DND-41 (cell line): ENCODE measurements at regions not wholly inside any gene's neighbourhood (a gene's known extent, or its start where the extent isn't known, plus 50 kb on each side); places are given as distances from the start of the nearest gene placed in this dataset.

Experiments used
- ATAC-seq: fragments of 200-7000 bp; cut with Tn5 transposase; 3 replicates; pipeline ENCODE4 v1.9.1; 2021; ENCODE audit warnings: low read depth; ENCODE audit not compliant: insufficient read depth
- DNase-seq: peaks from one replicate; pipeline ENCODE4 v3.0.0-alpha.2; 2020
- H2AFZ ChIP-seq: 2 replicates; pipeline ENCODE4 v1.6.0; 2012; ENCODE audit warnings: low read depth, low read length
- H3K27ac ChIP-seq: 2 replicates; pipeline ENCODE4 v1.5.1; 2012; ENCODE audit warnings: low read length, inconsistent platforms
- H3K27me3 ChIP-seq: fragments of 200-600 bp; sonication (generic); 2 replicates; pipeline ENCODE4 v1.6.0; 2012; ENCODE audit warnings: low read length, mild to moderate bottlenecking, inconsistent platforms; ENCODE audit not compliant: insufficient read depth, poor library complexity
- H3K36me3 ChIP-seq: 2 replicates; pipeline ENCODE4 v1.5.1; 2012; ENCODE audit warnings: low read length, inconsistent platforms; ENCODE audit not compliant: insufficient read depth
- H3K4me1 ChIP-seq: 2 replicates; pipeline ENCODE4 v1.5.1; 2012; ENCODE audit warnings: mild to moderate bottlenecking, low read length; ENCODE audit not compliant: insufficient read depth
- H3K4me2 ChIP-seq: 2 replicates; pipeline ENCODE4 v1.6.0; 2012; ENCODE audit warnings: mild to moderate bottlenecking, moderate library complexity, low read length, inconsistent platforms; ENCODE audit not compliant: insufficient read depth
- H3K4me3 ChIP-seq, 2 experiments: fragments of 200-600 bp in 1 of 2; shearing (Covaris generic) in 1 of 2; 2 replicates each; pipeline ENCODE4 v1.5.1; 2012 to 2016; ENCODE audit warnings: inconsistent platforms in 2 of 2, low read length in 2 of 2, mild to moderate bottlenecking in 2 of 2, low read depth in 1 of 2, moderate library complexity in 1 of 2
- H3K79me2 ChIP-seq: 2 replicates; pipeline ENCODE4 v1.6.0; 2012; ENCODE audit warnings: low read length, inconsistent platforms; ENCODE audit not compliant: insufficient read depth
- H3K9ac ChIP-seq: 2 replicates; pipeline ENCODE4 v1.6.0; 2012; ENCODE audit warnings: low read depth, mild to moderate bottlenecking, inconsistent platforms, low read length, moderate library complexity
- H3K9me3 ChIP-seq: 2 replicates; pipeline ENCODE4 v1.5.1; 2012; ENCODE audit warnings: low read length, moderate library complexity, mild to moderate bottlenecking, inconsistent platforms; ENCODE audit not compliant: insufficient read depth, severe bottlenecking
- H4K20me1 ChIP-seq: 2 replicates; pipeline ENCODE4 v1.6.0; 2012; ENCODE audit warnings: low read length; ENCODE audit not compliant: insufficient read depth
- CTCF ChIP-seq: IDR thresholded peaks from 2 replicates; pipeline ENCODE4 v1.5.1; 2012; ENCODE audit warnings: borderline replicate concordance, low read length, moderate library complexity, mild to moderate bottlenecking; ENCODE audit not compliant: poor library complexity, severe bottlenecking; ENCODE audit errors: extremely low read depth
- EZH2 ChIP-seq: IDR thresholded peaks from 3 replicates; pipeline ENCODE4 v1.6.1; 2012; ENCODE audit warnings: borderline replicate concordance, low read depth, mild to moderate bottlenecking, moderate library complexity, low read length, inconsistent platforms; ENCODE audit not compliant: severe bottlenecking

- no peak for TF ChIP-seq CTCF
- TF ChIP-seq EZH2 = no peak
- H3K36me3 ChIP-seq = no peaks in the 10 kb centered on the region
- peaks cover 17% of the 10 kb centered on the region for H3K4me1 ChIP-seq
- no peaks in the 10 kb centered on the region for H3K9me3 ChIP-seq
- H2AFZ ChIP-seq = no peak overlapping the region
- ATAC-seq (no peak), DNase-seq (no peak)
- H3K79me2 ChIP-seq = no peaks in the 10 kb centered on the region
- H3K27me3 ChIP-seq = no peaks in the 10 kb centered on the region
- H3K27ac ChIP-seq = no peak overlapping the region
- no peak overlapping the region for H3K4me2 ChIP-seq
- H4K20me1 ChIP-seq = no peaks in the 10 kb centered on the region
- no peak overlapping the region for H3K4me3 ChIP-seq
- no peak overlapping the region for H3K9ac ChIP-seq
Observed at GRCh38 chr5:124466011-124466410, 280.4 kb downstream of the ZNF608 start.

GRCh38 chr5:124463851-124464250 is 282.6 kb downstream of the ZNF608 start:
- no peaks in the 10 kb centered on the region for H3K36me3 ChIP-seq
- no peak overlapping the region for H3K27ac ChIP-seq
- H3K4me1 ChIP-seq = peaks cover 22% of the 10 kb centered on the region
- H3K27me3 ChIP-seq = no peaks in the 10 kb centered on the region
- DNase-seq (no peak), ATAC-seq (no peak)
- H3K9me3 ChIP-seq = no peaks in the 10 kb centered on the region
- no peak overlapping the region for H3K9ac ChIP-seq
- no peak overlapping the region for H3K4me3 ChIP-seq
- TF ChIP-seq CTCF (no peak), EZH2 (no peak)
- H2AFZ ChIP-seq = no peak overlapping the region
- H3K4me2 ChIP-seq = no peak overlapping the region
- H4K20me1 ChIP-seq = no peaks in the 10 kb centered on the region
- H3K79me2 ChIP-seq = no peaks in the 10 kb centered on the region

GRCh38 chr5:124462751-124463150 is 283.7 kb downstream of the ZNF608 start:
- ATAC-seq = no peak
- Histone ChIP-seq H3K4me3 (no peak overlapping the region), H3K4me1 (peaks cover 33% of the 10 kb centered on the region), H3K36me3 (no peaks in the 10 kb centered on the region), H3K79me2 (no peaks in the 10 kb centered on the region), H3K9ac (no peak overlapping the region), H2AFZ (no peak overlapping the region; the same call in 1 of the 2 replicates), H3K27ac (no peak overlapping the region), H3K27me3 (no peaks in the 10 kb centered on the region), H4K20me1 (no peaks in the 10 kb centered on the region), H3K9me3 (no peaks in the 10 kb centered on the region), H3K4me2 (no peak overlapping the region)
- no peak for DNase-seq
- TF ChIP-seq EZH2 (no peak), CTCF (no peak)

- H3K4me1 ChIP-seq = peaks cover 40% of the 10 kb centered on the region
- no peaks in the 10 kb centered on the region for H3K9me3 ChIP-seq
- H2AFZ ChIP-seq = no peak overlapping the region
- no peaks in the 10 kb centered on the region for H3K27me3 ChIP-seq
- no peaks in the 10 kb centered on the region for H3K36me3 ChIP-seq
- H3K27ac ChIP-seq = no peak overlapping the region
- ATAC-seq (no peak), DNase-seq (no peak)
- H3K4me2 ChIP-seq = no peak overlapping the region
- H3K4me3 ChIP-seq = no peak overlapping the region
- H4K20me1 ChIP-seq = no peaks in the 10 kb centered on the region
- no peaks in the 10 kb centered on the region for H3K79me2 ChIP-seq
- H3K9ac ChIP-seq = no peak overlapping the region
- no peak for TF ChIP-seq CTCF
- TF ChIP-seq EZH2 = no peak
Observed at GRCh38 chr5:124461941-124462340, 284.5 kb downstream of the ZNF608 start.
